HCT116 (cell line): ENCODE measurements at regions not wholly inside any gene's neighbourhood (a gene's known extent, or its start where the extent isn't known, plus 50 kb on each side); places are given as distances from the start of the nearest gene placed in this dataset.
"Not testable (repeated sequence)": the region's sequence is repeated elsewhere in the genome, so short reads cannot be mapped to it uniquely, and the experiment has no call there.

ENCODE experiments used
- CEBPB ChIP-seq: IDR thresholded peaks from 2 replicates; pipeline ENCODE4 v1.6.1; 2012; ENCODE audit warnings: low read depth
- EZH2phosphoT487 ChIP-seq: fragments of 200-600 bp; IDR thresholded peaks from 2 replicates; pipeline ENCODE4 v1.6.1; 2018; ENCODE audit warnings: antibody characterized with exemption, borderline replicate concordance
- POLR2A ChIP-seq: IDR thresholded peaks from 2 replicates; pipeline ENCODE4 v1.7.0; 2011; ENCODE audit warnings: borderline replicate concordance; ENCODE audit not compliant: insufficient read depth, insufficient read length; ENCODE audit errors: extremely low read depth
- SIN3A ChIP-seq: IDR thresholded peaks from 2 replicates; pipeline ENCODE4 v1.6.1; 2012; ENCODE audit warnings: low read depth
- SRF ChIP-seq: IDR thresholded peaks from 2 replicates; pipeline ENCODE4 v1.6.1; 2012; ENCODE audit warnings: low read depth
- YY1 ChIP-seq: IDR thresholded peaks from 2 replicates; pipeline ENCODE4 v1.6.1; 2011; ENCODE audit warnings: low read length, low read depth, moderate library complexity, mild to moderate bottlenecking; ENCODE audit not compliant: insufficient replicate concordance; ENCODE audit errors: extremely low read depth
- TF ChIP-seq, protein P1 (sequence below), 3 experiments: fragments of 200-600 bp in 1 of 3; sonication (generic) in 1 of 3; IDR thresholded peaks in 2 of 3; conservative IDR thresholded peaks in 1 of 3; 2 replicates each; pipeline ENCODE4 v1.5.1; 2012 to 2017; ENCODE audit warnings: low read depth in 2 of 3, low read length in 2 of 3, antibody characterized with exemption in 1 of 3, borderline replicate concordance in 1 of 3, control low read depth in 1 of 3, mild to moderate bottlenecking in 1 of 3, mixed read lengths in 1 of 3, mixed run types in 1 of 3, moderate library complexity in 1 of 3; ENCODE audit not compliant: insufficient read depth in 1 of 3
- TF ChIP-seq, protein P2 (sequence below): IDR thresholded peaks from 2 replicates; pipeline ENCODE4 v1.6.1; 2012; ENCODE audit warnings: low read depth
- TF ChIP-seq, protein P3 (sequence below): IDR thresholded peaks from 2 replicates; pipeline ENCODE4 v1.6.1; 2012

DNA sequence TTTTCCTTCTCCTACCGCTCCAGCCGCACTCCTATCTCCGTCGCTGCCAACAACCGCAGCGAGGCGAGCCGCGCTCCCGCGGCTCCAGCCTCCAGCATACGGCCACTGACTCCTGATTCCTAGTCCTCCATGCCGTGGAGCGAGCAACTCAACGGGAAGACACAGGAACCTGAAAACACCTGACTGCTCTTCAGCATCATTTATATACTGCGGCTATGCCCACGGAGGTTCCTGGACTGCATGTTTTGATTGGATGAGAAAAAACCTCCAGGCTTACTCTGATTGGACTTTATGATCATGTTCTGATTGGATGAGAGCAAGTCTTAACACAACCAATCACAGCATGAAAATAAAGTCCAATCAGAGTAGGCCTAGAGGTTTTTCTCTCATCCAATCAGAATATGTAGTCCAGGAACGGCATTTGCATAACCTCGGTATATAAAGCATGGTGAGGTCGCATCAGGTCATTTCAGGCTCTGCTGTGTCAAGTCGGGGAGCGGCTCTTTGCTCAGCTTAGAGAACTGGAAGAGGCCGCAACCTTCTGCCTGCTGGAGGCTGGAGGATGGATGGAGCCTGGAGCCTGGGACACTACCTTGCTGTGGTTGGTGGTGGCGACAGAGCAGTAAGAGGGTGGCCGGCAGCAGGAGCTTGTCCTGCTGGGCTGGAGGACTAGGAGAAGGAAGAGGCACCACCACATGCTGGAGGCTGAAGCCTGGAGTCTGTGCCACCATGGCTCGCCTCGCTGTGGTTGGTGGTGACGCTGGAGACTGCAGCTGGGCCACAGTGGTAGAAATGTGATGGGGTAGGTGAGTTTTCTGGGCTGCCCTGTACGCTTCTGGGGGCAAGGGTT, 204.6 kb upstream of the WSB1 start:
- TF ChIP-seq, protein P1, sequence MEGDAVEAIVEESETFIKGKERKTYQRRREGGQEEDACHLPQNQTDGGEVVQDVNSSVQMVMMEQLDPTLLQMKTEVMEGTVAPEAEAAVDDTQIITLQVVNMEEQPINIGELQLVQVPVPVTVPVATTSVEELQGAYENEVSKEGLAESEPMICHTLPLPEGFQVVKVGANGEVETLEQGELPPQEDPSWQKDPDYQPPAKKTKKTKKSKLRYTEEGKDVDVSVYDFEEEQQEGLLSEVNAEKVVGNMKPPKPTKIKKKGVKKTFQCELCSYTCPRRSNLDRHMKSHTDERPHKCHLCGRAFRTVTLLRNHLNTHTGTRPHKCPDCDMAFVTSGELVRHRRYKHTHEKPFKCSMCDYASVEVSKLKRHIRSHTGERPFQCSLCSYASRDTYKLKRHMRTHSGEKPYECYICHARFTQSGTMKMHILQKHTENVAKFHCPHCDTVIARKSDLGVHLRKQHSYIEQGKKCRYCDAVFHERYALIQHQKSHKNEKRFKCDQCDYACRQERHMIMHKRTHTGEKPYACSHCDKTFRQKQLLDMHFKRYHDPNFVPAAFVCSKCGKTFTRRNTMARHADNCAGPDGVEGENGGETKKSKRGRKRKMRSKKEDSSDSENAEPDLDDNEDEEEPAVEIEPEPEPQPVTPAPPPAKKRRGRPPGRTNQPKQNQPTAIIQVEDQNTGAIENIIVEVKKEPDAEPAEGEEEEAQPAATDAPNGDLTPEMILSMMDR (IDR thresholded peaks at IDR 0.05 in 2 of 3, conservative IDR thresholded peaks at IDR 0.05 in 1 of 3; ENCODE audit: borderline replicate concordance in 1 of 3, insufficient read depth in 1 of 3, low read depth in 2 of 3, low read length in 2 of 3): not testable (repeated sequence)
- TF ChIP-seq CEBPB, SIN3A, POLR2A, EZH2phosphoT487, SRF, YY1: not testable (repeated sequence)
- TF ChIP-seq, protein P2, sequence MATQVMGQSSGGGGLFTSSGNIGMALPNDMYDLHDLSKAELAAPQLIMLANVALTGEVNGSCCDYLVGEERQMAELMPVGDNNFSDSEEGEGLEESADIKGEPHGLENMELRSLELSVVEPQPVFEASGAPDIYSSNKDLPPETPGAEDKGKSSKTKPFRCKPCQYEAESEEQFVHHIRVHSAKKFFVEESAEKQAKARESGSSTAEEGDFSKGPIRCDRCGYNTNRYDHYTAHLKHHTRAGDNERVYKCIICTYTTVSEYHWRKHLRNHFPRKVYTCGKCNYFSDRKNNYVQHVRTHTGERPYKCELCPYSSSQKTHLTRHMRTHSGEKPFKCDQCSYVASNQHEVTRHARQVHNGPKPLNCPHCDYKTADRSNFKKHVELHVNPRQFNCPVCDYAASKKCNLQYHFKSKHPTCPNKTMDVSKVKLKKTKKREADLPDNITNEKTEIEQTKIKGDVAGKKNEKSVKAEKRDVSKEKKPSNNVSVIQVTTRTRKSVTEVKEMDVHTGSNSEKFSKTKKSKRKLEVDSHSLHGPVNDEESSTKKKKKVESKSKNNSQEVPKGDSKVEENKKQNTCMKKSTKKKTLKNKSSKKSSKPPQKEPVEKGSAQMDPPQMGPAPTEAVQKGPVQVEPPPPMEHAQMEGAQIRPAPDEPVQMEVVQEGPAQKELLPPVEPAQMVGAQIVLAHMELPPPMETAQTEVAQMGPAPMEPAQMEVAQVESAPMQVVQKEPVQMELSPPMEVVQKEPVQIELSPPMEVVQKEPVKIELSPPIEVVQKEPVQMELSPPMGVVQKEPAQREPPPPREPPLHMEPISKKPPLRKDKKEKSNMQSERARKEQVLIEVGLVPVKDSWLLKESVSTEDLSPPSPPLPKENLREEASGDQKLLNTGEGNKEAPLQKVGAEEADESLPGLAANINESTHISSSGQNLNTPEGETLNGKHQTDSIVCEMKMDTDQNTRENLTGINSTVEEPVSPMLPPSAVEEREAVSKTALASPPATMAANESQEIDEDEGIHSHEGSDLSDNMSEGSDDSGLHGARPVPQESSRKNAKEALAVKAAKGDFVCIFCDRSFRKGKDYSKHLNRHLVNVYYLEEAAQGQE: not testable (repeated sequence)
- TF ChIP-seq, protein P3, sequence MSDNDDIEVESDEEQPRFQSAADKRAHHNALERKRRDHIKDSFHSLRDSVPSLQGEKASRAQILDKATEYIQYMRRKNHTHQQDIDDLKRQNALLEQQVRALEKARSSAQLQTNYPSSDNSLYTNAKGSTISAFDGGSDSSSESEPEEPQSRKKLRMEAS: not testable (repeated sequence)
